ENCODE measurements at regions not wholly inside any gene's neighbourhood (a gene's known extent, or its start where the extent isn't known, plus 50 kb on each side); places are given as distances from the start of the nearest gene placed in this dataset.

- Histone ChIP-seq H3K4me1 (ENCODE audit: low read length) (no peaks in the 10 kb centered on the region), H3K9ac (ENCODE audit: low read length) (no peak overlapping the region), H3K79me2 (ENCODE audit: low read length) (no peaks in the 10 kb centered on the region), H3K27ac (ENCODE audit: low read length) (no peak overlapping the region), H4K20me1 (ENCODE audit: insufficient read depth, low read length) (no peaks in the 10 kb centered on the region), H2AFZ (ENCODE audit: low read depth, low read length) (no peak overlapping the region), H3K27me3 (ENCODE audit: low read depth, low read length) (no peaks in the 10 kb centered on the region), H3K4me3 (ENCODE audit: low read length) (no peak overlapping the region), H3K4me2 (ENCODE audit: low read length) (no peak overlapping the region), H3K9me3 (ENCODE audit: insufficient read depth, low read length) (no peaks in the 10 kb centered on the region), H3K36me3 (replicated peaks; ENCODE audit: low read depth, low read length) (no peaks in the 10 kb centered on the region)
- no peak for TF ChIP-seq CTCF (IDR thresholded peaks at IDR 0.05; ENCODE audit: low read depth, low read length)
- TF ChIP-seq EZH2phosphoT487 (IDR thresholded peaks at IDR 0.05; ENCODE audit: low read depth), result no peak
Measured at GRCh38 chr1:199597152-199597551, 430.4 kb upstream of the NR5A2 start.

- H3K27me3 ChIP-seq (ENCODE audit: low read depth, low read length), result no peaks in the 10 kb centered on the region
- H3K79me2 ChIP-seq (ENCODE audit: low read length), result no peaks in the 10 kb centered on the region
- H3K4me2 ChIP-seq (ENCODE audit: low read length), result no peak overlapping the region
- TF ChIP-seq EZH2phosphoT487 (IDR thresholded peaks at IDR 0.05; ENCODE audit: low read depth), result no peak
- TF ChIP-seq CTCF (IDR thresholded peaks at IDR 0.05; ENCODE audit: low read depth, low read length), result no peak
- H2AFZ ChIP-seq (ENCODE audit: low read depth, low read length), result no peak overlapping the region
- H3K9me3 ChIP-seq (ENCODE audit: insufficient read depth, low read length), result no peaks in the 10 kb centered on the region
- H3K36me3 ChIP-seq (replicated peaks; ENCODE audit: low read depth, low read length), result no peaks in the 10 kb centered on the region
- no peak overlapping the region for H3K4me3 ChIP-seq (ENCODE audit: low read length)
- peaks cover 8% of the 10 kb centered on the region for H3K4me1 ChIP-seq (ENCODE audit: low read length)
- H3K9ac ChIP-seq (ENCODE audit: low read length), result no peak overlapping the region
- no peaks in the 10 kb centered on the region for H4K20me1 ChIP-seq (ENCODE audit: insufficient read depth, low read length)
- H3K27ac ChIP-seq (ENCODE audit: low read length), result no peak overlapping the region
Measured at GRCh38 chr1:199608414-199608813, 419.1 kb upstream of the NR5A2 start.

- H3K27me3 ChIP-seq (ENCODE audit: low read depth, low read length), result no peaks in the 10 kb centered on the region
- no peak for TF ChIP-seq CTCF (IDR thresholded peaks at IDR 0.05; ENCODE audit: low read depth, low read length)
- TF ChIP-seq EZH2phosphoT487 (IDR thresholded peaks at IDR 0.05; ENCODE audit: low read depth), result no peak
Measured at GRCh38 chr1:199612976-199613774, 414.3 kb upstream of the NR5A2 start.

GRCh38 chr1:199616947-199617346 lies 410.6 kb upstream of the NR5A2 start:
- H3K27ac ChIP-seq (ENCODE audit: low read length), result no peak overlapping the region
- TF ChIP-seq EZH2phosphoT487 (IDR thresholded peaks at IDR 0.05; ENCODE audit: low read depth) (no peak), CTCF (IDR thresholded peaks at IDR 0.05; ENCODE audit: low read depth, low read length) (no peak)
- no peak overlapping the region for H2AFZ ChIP-seq (ENCODE audit: low read depth, low read length)
- H3K27me3 ChIP-seq (ENCODE audit: low read depth, low read length), result no peaks in the 10 kb centered on the region
- no peak overlapping the region for H3K9ac ChIP-seq (ENCODE audit: low read length)
- no peaks in the 10 kb centered on the region for H3K36me3 ChIP-seq (replicated peaks; ENCODE audit: low read depth, low read length)
- no peak overlapping the region for H3K4me2 ChIP-seq (ENCODE audit: low read length)
- H3K9me3 ChIP-seq (ENCODE audit: insufficient read depth, low read length), result no peaks in the 10 kb centered on the region
- no peaks in the 10 kb centered on the region for H3K79me2 ChIP-seq (ENCODE audit: low read length)
- no peak overlapping the region for H3K4me3 ChIP-seq (ENCODE audit: low read length)
- H4K20me1 ChIP-seq (ENCODE audit: insufficient read depth, low read length), result no peaks in the 10 kb centered on the region
- peaks cover 12% of the 10 kb centered on the region for H3K4me1 ChIP-seq (ENCODE audit: low read length)

More at GRCh38 chr1:199612976-199613774, 414.3 kb upstream of the NR5A2 start:
- H3K4me1 ChIP-seq (ENCODE audit: low read length), result peaks cover 12% of the 10 kb centered on the region
- H3K79me2 ChIP-seq (ENCODE audit: low read length), result no peaks in the 10 kb centered on the region
- H3K9me3 ChIP-seq (ENCODE audit: insufficient read depth, low read length), result no peaks in the 10 kb centered on the region
- H3K4me2 ChIP-seq (ENCODE audit: low read length), result peak overlapping the region; percentile 40
- H3K4me3 ChIP-seq (ENCODE audit: low read length), result no peak overlapping the region
- H3K27ac ChIP-seq (ENCODE audit: low read length), result no peak overlapping the region
- no peaks in the 10 kb centered on the region for H3K36me3 ChIP-seq (replicated peaks; ENCODE audit: low read depth, low read length)
- no peak overlapping the region; the same call in 1 of the 2 replicates for H2AFZ ChIP-seq (ENCODE audit: low read depth, low read length)
- H4K20me1 ChIP-seq (ENCODE audit: insufficient read depth, low read length), result no peaks in the 10 kb centered on the region
- no peak overlapping the region for H3K9ac ChIP-seq (ENCODE audit: low read length)

Data from OCI-LY3 (cell line).